Erythroblast (primary cell): ENCODE measurements at regions not wholly inside any gene's neighbourhood (a gene's known extent, or its start where the extent isn't known, plus 50 kb on each side); places are given as distances from the start of the nearest gene placed in this dataset.

Experiments used
- GATA1 ChIP-seq: IDR thresholded peaks from 2 replicates; pipeline ENCODE4 v1.6.1; 2011; ENCODE audit warnings: low read depth, mild to moderate bottlenecking, control low read depth, low read length, moderate library complexity
- POLR2A ChIP-seq: IDR thresholded peaks from 2 replicates; pipeline ENCODE4 v1.6.1; 2011; ENCODE audit warnings: mild to moderate bottlenecking, low read length

DNA sequence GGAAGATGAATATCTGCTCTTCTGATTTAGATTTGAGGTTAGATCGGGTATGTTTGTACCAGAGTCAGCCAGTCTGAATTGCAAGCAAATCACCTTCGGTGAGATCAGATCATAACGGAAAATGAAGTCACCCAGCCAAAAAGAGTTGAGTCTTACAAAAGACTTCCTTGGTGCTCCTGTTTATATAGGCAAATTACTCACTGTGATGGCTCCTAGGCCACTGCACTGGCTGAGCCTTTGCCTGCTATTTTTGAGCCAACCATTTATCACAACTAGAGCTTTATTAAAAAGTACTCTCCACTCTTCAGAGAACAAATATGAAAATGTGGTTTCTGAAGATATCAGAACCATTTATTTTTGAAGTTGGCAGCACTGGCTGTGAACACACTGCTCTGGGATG is 277.7 kb upstream of the PCSK5 start:
- TF ChIP-seq POLR2A, result no peak
- TF ChIP-seq GATA1, result no peak
